GM18870 (cell line): ENCODE measurements at regions not wholly inside any gene's neighbourhood (a gene's known extent, or its start where the extent isn't known, plus 50 kb on each side); places are given as distances from the start of the nearest gene placed in this dataset.

Source experiments
- ATAC-seq: cut with Tn5 transposase; IDR thresholded peaks from one replicate; pipeline ENCODE4 v1.9.1; 2021; ENCODE audit warnings: moderate library complexity; ENCODE audit not compliant: unreplicated experiment

- ATAC-seq: no peak
These were observed 361.7 kb upstream of the ACVR2A start for GRCh38 chr2:147482916-147483669.

GRCh38 chr2:147482111-147482895 is 362.5 kb upstream of the ACVR2A start:
- no peak for ATAC-seq

GRCh38 chr2:147479358-147479757 is 365.5 kb upstream of the ACVR2A start:
- ATAC-seq: no peak

DNA sequence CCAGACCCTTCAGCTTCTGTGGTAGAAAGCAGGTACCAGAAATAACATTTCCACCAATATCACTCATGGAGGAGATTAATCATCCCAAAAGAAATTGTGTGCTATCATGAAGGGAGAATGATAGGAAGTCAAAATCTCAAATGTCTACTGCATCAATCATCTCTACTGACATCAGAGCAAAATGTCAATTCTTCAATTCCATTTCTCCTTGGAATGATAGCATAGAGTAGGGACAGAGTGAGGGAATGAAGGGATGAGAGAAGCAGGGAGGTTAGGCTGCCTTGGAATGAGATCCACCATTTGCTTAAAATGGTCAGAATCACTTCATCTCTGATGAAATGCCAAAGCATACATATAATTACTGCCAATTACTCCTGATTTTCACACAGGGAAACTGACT is 371.8 kb upstream of the ACVR2A start:
- no peak for ATAC-seq

DNA sequence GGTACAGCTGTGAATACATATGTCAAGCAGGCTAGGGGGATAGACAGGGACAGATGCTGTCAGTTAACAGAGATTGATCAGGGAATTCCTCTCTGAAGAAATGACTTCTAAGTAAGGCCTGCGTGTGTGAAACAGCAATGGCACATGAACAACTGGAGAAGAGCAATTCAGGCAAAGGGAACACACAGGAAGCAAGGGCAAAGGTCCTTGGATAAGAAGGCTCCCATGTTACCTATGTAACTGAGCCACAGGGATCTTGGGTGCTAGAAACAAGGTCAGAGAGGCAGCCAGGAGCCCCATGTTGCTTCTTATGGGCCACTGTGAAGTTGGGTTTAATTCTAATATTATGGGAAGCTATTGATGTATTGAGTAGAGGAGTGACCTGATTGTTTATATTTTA is 373.7 kb upstream of the ACVR2A start:
- ATAC-seq: no peak

- no peak for ATAC-seq
These were observed 375.4 kb upstream of the ACVR2A start for GRCh38 chr2:147469471-147469870.

GRCh38 chr2:147468963-147469362 is 375.9 kb upstream of the ACVR2A start:
- ATAC-seq: no peak

- no peak for ATAC-seq
These were observed 376.5 kb upstream of the ACVR2A start for GRCh38 chr2:147468349-147468748.

DNA sequence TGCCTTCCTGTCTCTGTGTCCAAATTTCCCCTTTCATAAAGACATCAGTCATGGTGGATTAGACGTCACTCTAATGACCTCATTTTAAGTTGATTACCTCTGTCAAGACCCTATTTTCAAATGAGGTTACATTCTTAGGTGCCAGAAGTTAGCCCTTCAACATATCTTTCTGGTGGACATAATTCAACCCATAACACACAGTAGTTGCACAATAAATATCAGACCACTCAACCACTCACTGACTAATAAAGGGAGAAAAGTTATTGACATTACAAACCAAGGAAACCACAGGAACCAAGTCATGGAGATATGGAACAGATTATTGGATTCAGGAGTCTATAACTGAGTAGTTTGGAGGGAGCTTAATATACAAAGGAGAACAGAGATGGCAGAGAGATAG is 377.4 kb upstream of the ACVR2A start:
- ATAC-seq: no peak

GRCh38 chr2:147464737-147465357 is 380.0 kb upstream of the ACVR2A start:
- no peak for ATAC-seq

- ATAC-seq: peak; percentile 96
These were observed 380.8 kb upstream of the ACVR2A start for GRCh38 chr2:147463881-147464520.

DNA sequence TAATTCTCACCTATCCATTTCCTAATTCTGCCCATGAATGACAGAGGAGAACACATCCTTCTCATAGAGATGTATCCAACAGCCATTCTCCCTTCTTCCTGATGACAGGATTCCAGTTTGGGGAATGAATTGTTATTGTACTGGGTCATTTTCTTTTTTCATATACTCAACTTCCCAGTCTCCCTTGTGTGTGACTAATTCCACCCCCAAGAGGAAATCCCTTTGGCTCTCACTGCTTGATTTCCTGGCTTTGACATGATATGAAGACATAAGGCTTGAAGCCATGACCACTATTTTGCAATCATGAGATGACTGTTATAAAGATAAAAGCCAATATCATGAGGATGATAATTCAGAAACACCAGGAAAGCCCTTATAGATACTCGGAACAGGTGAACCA is 384.7 kb upstream of the ACVR2A start:
- ATAC-seq: no peak

DNA sequence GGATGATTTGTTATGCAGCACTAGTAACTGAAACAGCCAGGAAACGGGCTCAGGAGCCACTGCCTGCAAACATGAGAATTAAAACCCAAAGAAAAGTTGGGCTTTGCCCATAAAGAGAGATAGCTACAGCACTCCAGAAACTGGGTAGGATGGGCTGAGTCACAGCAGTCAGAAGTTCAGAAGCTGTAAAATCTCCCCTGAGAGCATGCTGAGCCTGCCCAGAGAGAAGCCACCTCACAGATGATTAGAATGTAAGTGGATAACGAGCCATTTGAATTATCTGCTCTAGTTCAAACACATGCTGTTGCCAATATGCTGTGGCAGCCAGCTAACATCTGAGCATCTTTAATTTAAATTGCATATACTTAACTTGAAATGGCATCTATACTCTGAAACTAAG is 388.1 kb upstream of the ACVR2A start:
- no peak for ATAC-seq

- ATAC-seq: no peak
These were observed 392.8 kb upstream of the ACVR2A start for GRCh38 chr2:147451902-147452515.

DNA sequence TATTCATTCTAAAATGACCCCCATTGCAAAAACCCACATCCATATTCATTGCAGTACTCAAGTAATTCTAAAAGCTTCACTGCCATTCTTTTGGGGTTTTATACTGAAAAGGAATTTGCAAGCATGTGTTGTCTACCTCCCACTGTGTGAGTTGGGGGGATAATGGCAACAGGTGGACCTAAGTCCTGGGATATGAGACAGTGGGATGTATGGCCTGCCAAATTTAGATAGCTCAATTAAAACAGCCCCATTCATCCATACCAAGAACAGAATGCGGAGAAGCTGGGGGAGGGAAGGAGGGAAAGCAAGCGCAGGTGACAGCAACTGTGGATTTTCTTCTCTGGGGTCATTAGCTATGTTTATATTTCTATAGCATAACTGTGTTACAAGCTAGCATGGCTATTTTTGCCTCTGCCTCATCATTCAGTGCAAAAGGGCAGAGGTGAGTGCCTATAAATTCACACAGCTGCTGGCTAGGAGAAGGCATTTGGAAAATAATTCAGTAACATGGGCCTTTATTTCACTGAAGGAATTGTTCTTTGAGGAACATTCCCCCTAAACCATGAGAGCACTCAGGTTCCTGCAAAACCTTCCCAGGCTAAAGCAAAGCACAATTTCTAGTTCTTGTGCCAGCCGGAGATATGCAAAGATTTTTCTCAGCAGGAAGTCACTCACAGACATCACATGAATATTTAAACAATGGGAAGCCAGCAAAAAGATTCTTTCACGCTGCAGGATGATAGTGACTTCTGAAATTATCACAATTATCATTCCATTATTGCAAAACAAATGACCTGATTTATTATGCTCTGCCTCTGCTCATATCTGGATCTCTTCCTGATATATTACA is 393.9 kb upstream of the ACVR2A start:
- ATAC-seq: no peak

GRCh38 chr2:147449323-147449991 is 395.4 kb upstream of the ACVR2A start:
- no peak for ATAC-seq

- no peak for ATAC-seq
These were observed 402.0 kb upstream of the ACVR2A start for GRCh38 chr2:147442816-147443215.

DNA sequence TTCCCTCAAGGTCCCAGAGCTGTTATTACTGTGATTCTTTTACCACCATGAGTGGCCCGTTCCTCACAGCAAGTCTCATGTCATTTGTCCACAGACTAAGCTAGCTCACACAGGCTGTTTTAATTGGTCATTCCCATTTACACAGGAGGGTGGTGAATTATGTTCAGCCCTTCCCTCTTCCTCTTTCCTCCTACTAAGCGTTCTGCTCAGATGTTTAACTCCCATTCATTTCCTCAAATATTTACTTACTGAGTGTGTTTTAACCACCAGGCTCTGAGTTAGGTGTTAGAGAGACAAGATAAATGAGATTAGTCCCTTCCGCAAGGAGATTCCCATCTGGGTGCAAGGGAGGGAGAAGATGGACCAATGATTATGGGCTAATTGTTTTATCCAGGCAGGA is 403.6 kb upstream of the ACVR2A start:
- ATAC-seq: no peak

DNA sequence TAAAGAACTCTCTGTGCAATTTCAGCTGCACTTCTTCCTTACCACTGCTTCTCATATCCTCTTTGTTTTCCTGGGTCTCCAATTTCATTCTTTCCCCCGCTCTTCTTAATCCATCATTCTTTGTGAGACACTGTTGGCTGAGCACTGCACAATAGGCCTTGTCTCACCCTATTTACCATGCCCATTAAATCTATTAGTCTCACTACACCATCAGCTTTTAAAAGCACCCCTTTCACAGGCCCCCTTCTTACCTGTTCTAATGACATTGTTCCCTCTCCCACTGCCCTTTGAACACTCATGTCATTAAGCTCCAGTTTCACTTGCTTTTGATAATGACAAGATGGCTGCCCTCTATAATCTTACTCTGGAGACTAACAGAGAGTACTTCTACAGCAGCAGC is 404.1 kb upstream of the ACVR2A start:
- no peak for ATAC-seq

DNA sequence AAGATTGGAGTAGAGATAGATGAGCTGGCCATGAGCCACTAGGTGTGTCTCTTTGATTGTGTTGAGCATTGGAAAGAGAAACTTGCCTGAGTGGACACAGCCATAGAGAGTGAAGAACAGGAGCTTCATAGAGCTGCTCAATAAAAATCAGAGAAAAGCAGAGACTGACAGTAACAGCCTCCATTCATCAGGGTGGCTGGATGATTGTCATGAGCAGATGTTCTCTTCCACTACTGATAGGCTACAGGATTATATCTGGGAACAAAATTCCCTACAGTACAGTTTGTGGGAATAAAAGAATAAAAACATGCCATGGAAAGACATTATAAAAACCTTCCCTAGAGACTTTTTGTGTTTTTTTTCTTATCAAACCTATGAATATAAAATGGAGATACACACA is 404.8 kb upstream of the ACVR2A start:
- ATAC-seq: no peak
